Prostate gland (tissue), 2 donors: ENCODE measurements at regions not wholly inside any gene's neighbourhood (a gene's known extent, or its start where the extent isn't known, plus 50 kb on each side); places are given as distances from the start of the nearest gene placed in this dataset.
"Not testable (repeated sequence)": the region's sequence is repeated elsewhere in the genome, so short reads cannot be mapped to it uniquely, and the experiment has no call there.

Experiments used
- DNase-seq: peaks from one replicate; pipeline ENCODE4 v3.0.0-alpha.2; 2019; ENCODE audit warnings: low spot score
- H3K27ac ChIP-seq, 2 donors: fragments of 200-600 bp; sonication (generic); 2 replicates each; pipeline ENCODE4 v1.5.1; 2017 to 2019
- H3K27me3 ChIP-seq: fragments of 200-600 bp; sonication (generic); replicated peaks from 2 replicates; pipeline ENCODE4 v1.5.1; 2019; ENCODE audit not compliant: insufficient read depth
- H3K36me3 ChIP-seq, 2 donors: fragments of 200-600 bp; sonication (generic); 1 replicate in 1 of 2; 2 replicates in 1 of 2; pipeline versions ENCODE4 v1.5.1 to v1.8.1; 2017 to 2019
- H3K4me1 ChIP-seq: fragments of 200-600 bp; sonication (generic); replicated peaks from 2 replicates; pipeline ENCODE4 v1.5.1; 2019
- H3K4me3 ChIP-seq, 2 donors: fragments of 200-600 bp; sonication (generic); 2 replicates each; pipeline ENCODE4 v1.5.1; 2017 to 2019
- H3K9me3 ChIP-seq: fragments of 200-600 bp; sonication (generic); 2 replicates; pipeline ENCODE4 v1.5.1; 2017
- CTCF ChIP-seq, 4 experiments: fragments of 200-600 bp in 2 of 4; fragments of 450-650 bp in 2 of 4; sonication (generic) in 2 of 4; IDR thresholded peaks; 1 replicate in 3 of 4; 2 replicates in 1 of 4; pipeline ENCODE4 v1.5.1; 2016 to 2019; ENCODE audit warnings: antibody characterized with exemption in 4 of 4, mild to moderate bottlenecking in 2 of 4, moderate library complexity in 2 of 4
- POLR2A ChIP-seq: fragments of 450-650 bp; IDR thresholded peaks from one replicate; pipeline ENCODE4 v1.6.1; 2016; ENCODE audit warnings: antibody characterized with exemption, mild to moderate bottlenecking
- POLR2AphosphoS5 ChIP-seq: sonication (generic); formaldehyde crosslinking; IDR thresholded peaks from one replicate; pipeline ENCODE4 v1.6.1; 2017; ENCODE audit warnings: antibody characterized with exemption
- WGBS: methylation state at CpG from one replicate; pipeline ENCODE4 v1.1.5; 2018; 5-methylcytosine and 5-hydroxymethylcytosine counted together
- intact Hi-C: fragments of 100-400 bp; cut with DNase I; formaldehyde crosslinking; loops from one replicate; pipeline ENCODE4 v1.14.2; 2022

GRCh38 chr11:129643031-129643721, 172.5 kb upstream of the TMEM45B start:
- Histone ChIP-seq H3K4me1 (no peaks in the 10 kb centered on the region), H3K27ac (peak overlapping the region; percentile 45 to 70), H3K9me3 (no peaks in the 10 kb centered on the region), H3K27me3 (no peaks in the 10 kb centered on the region), H3K4me3 (no peak overlapping the region), H3K36me3 (no peaks in the 10 kb centered on the region)
- WGBS = 39% methylated on average over 6 of the region's 6 CpGs
- intact Hi-C loops = no loop called here
- peak; percentile 93 for DNase-seq
- TF ChIP-seq CTCF (IDR thresholded peaks at IDR 0.05) (no peak), POLR2AphosphoS5 (peak; percentile 95)

DNA sequence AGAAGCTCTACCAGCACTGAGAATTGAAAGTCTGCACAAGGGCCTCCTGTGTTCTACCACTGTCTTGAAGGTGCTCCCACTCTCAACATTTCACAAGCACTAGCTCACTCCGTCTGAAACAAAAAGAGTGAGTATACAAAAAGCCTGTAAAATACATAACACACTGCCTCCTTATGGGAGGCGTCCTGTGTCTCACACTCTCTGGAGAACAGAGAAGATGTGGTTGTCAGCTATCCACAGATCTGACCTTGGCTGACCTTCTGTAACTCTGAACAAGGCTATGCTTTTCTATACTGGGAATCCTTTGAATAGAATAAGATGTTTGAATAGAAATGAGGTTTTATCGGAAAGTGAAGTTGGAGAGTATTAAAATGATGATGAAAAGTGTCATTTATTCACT, 171.3 kb upstream of the TMEM45B start:
- 66% methylated on average over 3 of the region's 3 CpGs for WGBS
- TF ChIP-seq CTCF (IDR thresholded peaks at IDR 0.05) (no peak), POLR2A (no peak), POLR2AphosphoS5 (no peak)
- Histone ChIP-seq H3K9me3 (no peaks in the 10 kb centered on the region), H3K36me3 (no peaks in the 10 kb centered on the region), H3K27me3 (no peaks in the 10 kb centered on the region), H3K4me3 (no peak overlapping the region), H3K4me1 (no peaks in the 10 kb centered on the region), H3K27ac (no peak overlapping the region)
- DNase-seq = no peak
- intact Hi-C loops = no loop called here

DNA sequence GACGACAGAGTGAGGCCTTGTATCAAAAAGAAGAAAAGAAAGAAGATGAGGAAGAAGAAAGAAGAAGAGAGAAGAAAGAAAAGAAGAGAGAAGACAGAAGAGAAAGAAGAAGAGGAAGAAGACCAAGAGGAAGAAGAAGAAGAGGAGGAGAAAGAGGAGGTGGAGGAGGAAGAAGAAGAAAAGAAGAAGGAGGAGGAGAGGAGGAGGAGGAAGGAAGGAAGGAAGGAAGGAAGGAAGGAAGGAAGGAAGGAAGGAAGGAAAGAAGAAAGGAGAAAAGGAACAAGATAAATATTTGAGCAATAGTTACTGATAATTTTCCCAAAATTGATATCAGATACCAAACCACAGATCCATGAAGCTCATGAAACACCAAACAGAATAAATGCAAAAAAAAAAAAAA, 169.7 kb upstream of the TMEM45B start:
- Histone ChIP-seq H3K4me3 (no peak overlapping the region), H3K4me1 (no peaks in the 10 kb centered on the region), H3K36me3 (no peaks in the 10 kb centered on the region), H3K9me3 (no peaks in the 10 kb centered on the region), H3K27ac (no peak overlapping the region), H3K27me3 (no peaks in the 10 kb centered on the region)
- no peak for TF ChIP-seq POLR2A
- no peak for TF ChIP-seq CTCF (IDR thresholded peaks at IDR 0.05)
- no peak for TF ChIP-seq POLR2AphosphoS5
- no peak for DNase-seq
- intact Hi-C loops = no loop called here
- 75% methylated on average over 1 of the region's 1 CpG for WGBS

DNA sequence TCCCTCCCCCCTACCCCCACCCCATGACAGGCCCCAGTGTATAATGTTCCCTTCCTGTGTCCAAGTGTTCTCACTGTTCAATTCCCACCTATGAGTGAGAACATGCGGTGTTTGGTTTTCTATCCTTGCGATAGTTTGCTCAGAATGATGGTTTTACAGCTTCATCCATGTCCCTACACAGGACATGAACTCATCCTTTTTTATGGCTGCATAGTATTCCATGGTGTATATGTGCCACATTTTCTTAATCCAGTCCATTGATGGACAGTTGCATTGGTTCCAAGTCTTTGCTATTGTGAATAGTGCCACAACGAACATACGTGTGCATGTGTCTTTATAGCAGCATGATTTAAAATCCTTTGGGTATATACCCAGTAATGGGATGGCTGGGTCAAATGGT, 165.6 kb upstream of the TMEM45B start:
- H3K4me1 ChIP-seq, H3K4me3 ChIP-seq, DNase-seq, H3K27ac ChIP-seq, H3K9me3 ChIP-seq, H3K36me3 ChIP-seq, intact Hi-C loops, H3K27me3 ChIP-seq: not testable (repeated sequence)
- 95% methylated on average over 4 of the region's 4 CpGs for WGBS

DNA sequence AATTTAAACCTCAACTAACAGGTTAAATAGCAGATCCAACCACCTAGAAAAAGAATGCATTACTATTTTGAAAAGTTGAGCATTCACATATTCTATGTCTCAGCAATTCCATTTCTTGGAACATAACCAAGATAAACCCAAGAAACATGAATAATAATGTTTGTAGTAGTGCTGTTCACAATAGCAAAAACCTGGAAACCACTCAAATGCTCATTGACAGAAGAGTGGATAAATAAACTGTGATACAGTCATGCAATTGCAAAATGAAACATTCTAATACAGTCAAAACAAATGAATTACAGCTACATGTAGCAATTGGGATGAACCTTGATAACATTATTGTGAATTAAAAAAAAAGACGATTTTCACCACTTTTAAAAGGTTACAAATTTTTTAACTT, 162.8 kb upstream of the TMEM45B start:
- Histone ChIP-seq H3K27me3 (no peaks in the 10 kb centered on the region), H3K27ac (no peak overlapping the region), H3K4me1 (no peaks in the 10 kb centered on the region), H3K36me3 (no peaks in the 10 kb centered on the region), H3K9me3 (no peaks in the 10 kb centered on the region), H3K4me3 (no peak overlapping the region)
- TF ChIP-seq POLR2A (no peak), POLR2AphosphoS5 (no peak), CTCF (IDR thresholded peaks at IDR 0.05) (no peak)
- intact Hi-C loops = no loop called here
- 75% methylated on average over 1 of the region's 1 CpG for WGBS
- no peak for DNase-seq
